Fibroblast of the aortic adventitia (primary cell): ENCODE measurements at regions not wholly inside any gene's neighbourhood (a gene's known extent, or its start where the extent isn't known, plus 50 kb on each side); places are given as distances from the start of the nearest gene placed in this dataset.

Source experiments
- DNase-seq: peaks from one replicate; pipeline ENCODE4 v3.0.0-alpha.2; 2010; ENCODE audit warnings: low read depth
- H3K4me3 ChIP-seq: 2 replicates; pipeline ENCODE4 v1.5.1; 2011; ENCODE audit warnings: low read depth, mild to moderate bottlenecking, control low read depth, low read length, moderate library complexity
- TF ChIP-seq, protein P1 (sequence below): IDR thresholded peaks from 2 replicates; pipeline ENCODE4 v1.5.1; 2011; ENCODE audit warnings: mild to moderate bottlenecking, low read length, control low read depth, inconsistent platforms; ENCODE audit not compliant: insufficient read depth

DNA sequence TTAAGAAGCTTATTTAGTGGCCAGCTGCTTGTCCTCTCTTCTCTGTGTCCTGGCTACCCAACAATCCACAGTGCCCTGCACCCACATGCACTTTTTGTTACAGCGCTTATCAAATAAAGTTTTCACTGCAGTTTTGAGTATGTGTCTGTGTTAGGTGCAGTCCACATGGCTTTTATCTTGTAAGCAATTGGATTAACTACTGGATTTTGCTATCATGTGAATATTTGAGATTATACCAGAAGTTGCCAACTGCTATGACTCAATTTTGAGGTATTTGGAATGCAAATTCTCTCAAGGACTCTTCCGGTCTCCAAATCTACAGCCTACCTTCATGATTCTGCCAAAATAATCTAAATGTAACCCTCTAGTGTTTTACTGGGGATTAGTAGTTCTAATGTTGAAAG, 690.2 kb downstream of the NR2F1-AS1 start:
- TF ChIP-seq, protein P1, sequence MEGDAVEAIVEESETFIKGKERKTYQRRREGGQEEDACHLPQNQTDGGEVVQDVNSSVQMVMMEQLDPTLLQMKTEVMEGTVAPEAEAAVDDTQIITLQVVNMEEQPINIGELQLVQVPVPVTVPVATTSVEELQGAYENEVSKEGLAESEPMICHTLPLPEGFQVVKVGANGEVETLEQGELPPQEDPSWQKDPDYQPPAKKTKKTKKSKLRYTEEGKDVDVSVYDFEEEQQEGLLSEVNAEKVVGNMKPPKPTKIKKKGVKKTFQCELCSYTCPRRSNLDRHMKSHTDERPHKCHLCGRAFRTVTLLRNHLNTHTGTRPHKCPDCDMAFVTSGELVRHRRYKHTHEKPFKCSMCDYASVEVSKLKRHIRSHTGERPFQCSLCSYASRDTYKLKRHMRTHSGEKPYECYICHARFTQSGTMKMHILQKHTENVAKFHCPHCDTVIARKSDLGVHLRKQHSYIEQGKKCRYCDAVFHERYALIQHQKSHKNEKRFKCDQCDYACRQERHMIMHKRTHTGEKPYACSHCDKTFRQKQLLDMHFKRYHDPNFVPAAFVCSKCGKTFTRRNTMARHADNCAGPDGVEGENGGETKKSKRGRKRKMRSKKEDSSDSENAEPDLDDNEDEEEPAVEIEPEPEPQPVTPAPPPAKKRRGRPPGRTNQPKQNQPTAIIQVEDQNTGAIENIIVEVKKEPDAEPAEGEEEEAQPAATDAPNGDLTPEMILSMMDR, result no peak
- DNase-seq, result peak; percentile 66
- H3K4me3 ChIP-seq, result no peak overlapping the region

DNA sequence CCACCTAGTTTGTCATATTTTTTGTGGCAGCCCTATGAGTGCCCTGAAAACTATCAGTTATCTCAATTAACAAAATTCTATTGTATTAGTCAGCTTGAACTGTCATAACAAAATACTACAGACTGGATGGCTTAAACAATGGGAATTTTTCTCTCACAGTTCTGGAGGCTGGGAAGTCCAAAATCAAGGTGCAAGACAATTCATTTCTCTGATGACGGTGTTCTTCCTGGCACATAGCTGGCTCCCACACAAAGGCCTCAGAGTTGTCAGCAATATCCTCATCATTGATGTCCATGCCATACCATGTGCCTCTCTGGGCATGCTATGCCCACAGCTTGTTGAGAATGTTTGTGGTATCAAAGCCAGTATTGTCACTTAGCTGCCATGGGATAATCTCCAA, 691.9 kb downstream of the NR2F1-AS1 start:
- TF ChIP-seq, protein P1, result no peak
- no peak overlapping the region for H3K4me3 ChIP-seq
- no peak for DNase-seq

DNA sequence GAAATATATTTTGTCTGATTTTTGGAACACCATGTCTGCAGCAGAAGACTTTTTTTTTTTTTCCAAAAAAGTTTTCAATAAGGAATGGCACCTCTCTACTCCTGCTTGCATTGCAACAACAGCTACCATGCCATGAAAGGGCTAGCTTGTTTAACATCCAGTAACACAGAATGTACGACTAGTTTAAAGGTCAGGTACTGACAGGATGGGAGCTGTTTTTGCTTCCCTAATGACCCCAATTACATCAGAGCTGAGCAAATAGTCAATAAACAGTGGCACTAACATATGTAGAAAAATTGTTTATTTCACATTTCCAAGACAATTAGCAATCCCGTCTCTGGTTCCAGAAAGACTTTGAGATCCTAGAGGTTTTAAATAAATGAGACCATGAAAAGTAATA, 693.8 kb downstream of the NR2F1-AS1 start:
- H3K4me3 ChIP-seq, result no peak overlapping the region
- DNase-seq, result no peak
- TF ChIP-seq, protein P1, result no peak

DNA sequence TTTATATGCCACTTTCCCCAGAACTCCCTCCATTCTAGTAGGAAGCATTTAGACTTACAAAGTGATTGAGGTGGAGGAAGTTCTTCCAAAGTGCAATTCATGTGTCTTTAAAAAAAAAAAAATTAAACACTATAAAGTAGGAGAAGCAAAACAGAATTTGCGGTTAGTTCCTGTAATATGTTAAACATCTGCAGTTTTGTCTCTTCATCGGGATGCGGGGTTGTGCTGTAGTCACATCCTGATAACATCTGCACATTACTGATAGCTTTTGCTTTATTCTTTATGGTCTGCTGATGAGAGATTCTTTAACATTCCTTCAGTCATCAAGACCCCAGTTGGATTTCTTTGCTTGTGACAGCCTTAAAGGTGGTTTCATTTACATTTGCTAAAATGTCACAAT, 694.3 kb downstream of the NR2F1-AS1 start:
- TF ChIP-seq, protein P1, result no peak
- H3K4me3 ChIP-seq, result no peak overlapping the region
- no peak for DNase-seq

DNA sequence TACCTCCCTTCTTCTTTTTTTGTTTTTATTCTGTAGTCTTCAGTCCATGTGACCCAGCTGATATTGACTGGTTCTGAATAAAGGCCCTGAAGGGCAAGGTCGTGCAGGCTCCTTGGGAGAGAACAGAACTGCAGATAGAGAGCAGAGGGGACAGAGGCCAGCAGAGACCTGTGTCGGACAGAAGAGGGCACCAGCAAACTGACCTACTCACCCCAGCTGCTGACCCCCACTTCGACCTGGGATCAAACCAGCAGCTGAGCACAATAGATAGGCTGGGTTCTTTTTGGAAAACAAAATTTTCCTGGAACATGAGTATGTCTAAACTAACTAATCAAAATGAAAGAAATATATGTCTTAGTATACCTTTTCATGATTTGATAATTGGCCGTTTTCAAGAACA, 695.1 kb downstream of the NR2F1-AS1 start:
- H3K4me3 ChIP-seq, result no peak overlapping the region
- TF ChIP-seq, protein P1, result no peak
- DNase-seq, result no peak

DNA sequence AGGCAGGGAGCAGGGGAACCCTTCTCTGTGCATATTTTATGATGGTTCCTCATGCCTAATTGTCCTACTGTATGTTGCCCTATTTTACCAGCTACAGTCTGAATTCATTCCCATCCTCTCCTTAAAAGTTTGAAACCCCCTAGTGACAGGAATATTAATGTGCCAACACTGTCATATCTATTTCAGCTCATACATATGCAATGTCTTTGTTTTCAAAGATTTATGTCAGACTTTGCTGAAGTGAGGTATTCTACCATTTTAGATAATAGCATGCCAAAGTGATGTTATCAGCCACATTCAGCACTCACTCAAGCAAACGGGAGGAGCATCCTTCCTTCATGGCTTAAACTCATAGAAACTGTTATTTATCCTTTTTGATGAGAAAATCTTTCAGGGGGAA, 696.5 kb downstream of the NR2F1-AS1 start:
- no peak overlapping the region for H3K4me3 ChIP-seq
- no peak for DNase-seq
- TF ChIP-seq, protein P1, result no peak

DNA sequence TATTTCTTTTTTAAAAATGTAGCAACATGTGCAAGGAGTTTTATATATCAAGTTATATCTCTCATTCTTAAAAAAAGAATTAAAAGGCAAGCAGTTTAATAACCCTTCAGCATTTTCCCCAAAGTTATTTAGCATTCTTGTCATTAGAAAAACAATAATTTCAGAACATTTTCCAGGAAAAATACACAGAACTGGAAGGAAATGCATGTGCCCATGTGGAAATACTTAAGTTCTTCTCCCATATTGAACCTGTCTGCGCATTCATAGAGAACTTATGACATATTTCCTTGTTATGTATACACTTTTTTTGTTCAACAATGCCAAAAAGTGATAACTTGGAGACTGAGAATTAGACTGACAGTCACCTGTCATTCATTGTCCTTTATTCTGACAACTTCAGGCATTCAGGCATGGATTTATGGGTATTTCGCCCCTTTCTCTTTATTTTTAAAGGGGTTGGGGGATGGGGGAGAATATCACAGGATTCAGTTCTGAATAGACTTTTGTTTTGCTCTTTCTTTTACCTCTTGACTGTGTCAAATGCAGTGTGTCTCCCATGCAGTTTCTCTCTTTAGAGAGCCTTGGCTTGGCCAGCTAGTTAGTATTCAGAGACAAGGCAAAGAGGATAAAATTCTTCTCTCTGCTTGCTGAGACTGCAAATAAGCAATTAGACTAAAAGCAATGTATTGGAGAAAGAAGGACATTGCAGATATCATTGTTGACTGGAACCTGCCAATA, 701.0 kb downstream of the NR2F1-AS1 start:
- H3K4me3 ChIP-seq, result no peak overlapping the region
- TF ChIP-seq, protein P1, result no peak

More for the DNA sequence above, 701.0 kb downstream of the NR2F1-AS1 start:
- no peak for DNase-seq
